ENCODE measurements at regions not wholly inside any gene's neighbourhood (a gene's known extent, or its start where the extent isn't known, plus 50 kb on each side); places are given as distances from the start of the nearest gene placed in this dataset.

DNA sequence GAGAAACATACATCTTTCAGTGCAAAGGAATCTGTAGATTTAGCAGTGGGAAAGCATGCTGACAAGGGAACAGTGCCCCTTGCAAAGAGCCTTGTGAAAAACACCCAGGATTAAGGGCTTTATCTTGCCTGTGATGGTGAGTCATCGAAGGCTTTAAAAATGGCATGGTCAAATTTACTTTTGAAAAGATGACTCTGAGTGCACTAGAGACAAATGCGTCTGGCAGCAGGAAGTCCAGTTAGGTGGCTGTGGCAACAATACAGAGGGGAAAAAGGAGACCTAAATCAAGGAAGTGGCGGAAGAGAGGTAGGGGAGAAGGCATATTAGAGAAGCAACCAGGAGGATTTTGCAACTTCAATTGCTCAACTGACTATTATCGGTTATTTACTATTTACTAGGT lies 472.6 kb upstream of the CPEB2 start:
- DNase-seq (ENCODE audit: low read depth, low spot score): no peak

DNA sequence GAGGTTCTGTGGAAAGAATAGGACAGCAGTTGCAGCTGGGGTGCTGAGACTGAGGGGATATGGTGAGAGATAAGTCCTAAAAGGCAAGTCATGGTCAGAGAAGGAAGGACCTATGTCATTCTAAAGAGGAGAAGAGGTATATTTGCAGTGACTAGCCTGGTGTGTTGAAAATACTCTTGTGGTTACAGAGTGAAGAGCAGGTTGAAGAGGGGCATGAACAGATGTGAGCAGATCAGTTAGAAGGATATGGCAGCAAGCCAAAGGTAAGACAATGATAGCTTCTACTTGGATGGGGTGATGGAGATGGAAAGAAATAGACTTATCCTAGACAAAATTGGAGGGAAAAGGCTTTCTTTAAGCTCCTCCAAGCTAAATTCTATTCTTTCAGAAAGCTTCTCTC lies 469.8 kb upstream of the CPEB2 start:
- no peak for DNase-seq (ENCODE audit: low read depth, low spot score)

DNA sequence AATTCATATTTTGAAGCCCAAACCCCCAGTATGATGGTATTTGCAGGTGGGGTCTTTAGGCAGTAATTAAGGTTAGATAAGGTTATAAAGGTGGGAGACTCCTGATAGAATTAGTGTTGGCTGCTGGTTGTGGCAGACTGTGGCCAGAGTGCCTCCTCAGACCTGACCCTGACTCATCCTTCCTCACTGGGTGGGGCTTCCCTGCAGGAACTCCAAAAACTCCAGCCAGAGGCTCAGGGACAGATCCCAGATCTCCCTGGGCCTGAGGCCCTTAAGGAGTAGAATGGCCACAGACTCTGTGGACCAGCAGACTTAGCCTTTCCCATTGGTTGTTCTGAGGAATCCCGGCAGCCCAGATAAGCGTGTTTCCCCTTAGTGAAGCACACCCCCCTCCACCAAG lies 463.0 kb upstream of the CPEB2 start:
- DNase-seq (ENCODE audit: low read depth, low spot score): no peak

DNA sequence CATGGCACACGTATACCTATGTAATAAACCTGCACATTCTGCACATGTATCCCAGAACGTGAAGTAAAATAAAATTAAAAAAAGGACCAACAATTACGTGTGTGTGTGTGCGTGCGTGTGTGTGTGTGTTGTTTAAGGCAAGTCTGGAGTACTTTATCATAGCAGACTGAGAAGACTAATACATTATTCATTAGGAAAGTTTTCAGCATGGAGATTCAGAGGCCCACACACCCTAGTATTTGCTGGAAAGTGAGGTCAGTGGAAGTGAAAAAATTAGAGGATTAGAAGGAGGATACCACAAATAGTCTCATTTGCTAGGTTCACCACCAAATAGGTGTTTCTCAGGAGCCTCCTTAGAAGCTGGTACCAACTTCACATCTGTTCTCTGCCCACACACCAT lies 457.1 kb upstream of the CPEB2 start:
- DNase-seq (ENCODE audit: low read depth, low spot score): no peak

DNA sequence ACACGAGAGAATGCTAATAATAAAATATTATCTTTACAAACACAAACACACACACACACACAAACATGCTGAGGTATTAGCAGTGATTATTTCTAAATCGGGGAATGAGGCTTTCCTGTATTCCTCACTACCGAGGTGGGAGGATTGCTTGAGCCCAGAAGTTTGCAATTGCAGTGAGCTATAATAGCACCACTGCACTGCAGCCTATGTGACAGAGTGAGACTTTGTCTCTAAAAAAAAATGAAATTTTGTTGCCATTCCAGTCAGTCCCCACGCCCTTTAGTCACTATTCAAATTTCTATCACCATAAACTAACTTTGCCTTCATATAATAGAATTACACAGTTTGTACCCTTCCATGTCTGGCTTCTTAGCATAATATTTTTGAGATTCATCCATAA lies 456.5 kb upstream of the CPEB2 start:
- no peak for DNase-seq (ENCODE audit: low read depth, low spot score)

DNA sequence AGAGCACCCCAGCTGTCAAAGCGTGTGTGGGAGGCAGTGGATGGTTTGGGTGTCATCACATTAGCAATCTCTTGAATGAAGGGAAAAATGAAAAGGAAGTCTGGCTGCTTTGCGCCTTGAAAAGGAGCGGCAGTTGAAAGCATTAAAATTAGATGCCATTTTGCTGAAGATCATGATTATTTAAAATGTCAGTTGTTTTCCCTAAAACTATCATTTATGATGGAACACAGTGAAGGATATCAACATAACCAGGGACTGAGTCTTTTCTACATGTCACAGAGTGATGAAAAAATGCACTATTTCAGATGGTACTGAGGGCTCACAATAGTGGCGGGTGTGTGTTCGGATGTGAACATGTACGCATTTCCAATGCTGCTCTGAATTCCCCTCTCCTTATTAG lies 450.2 kb upstream of the CPEB2 start:
- DNase-seq (ENCODE audit: low read depth, low spot score): no peak

DNA sequence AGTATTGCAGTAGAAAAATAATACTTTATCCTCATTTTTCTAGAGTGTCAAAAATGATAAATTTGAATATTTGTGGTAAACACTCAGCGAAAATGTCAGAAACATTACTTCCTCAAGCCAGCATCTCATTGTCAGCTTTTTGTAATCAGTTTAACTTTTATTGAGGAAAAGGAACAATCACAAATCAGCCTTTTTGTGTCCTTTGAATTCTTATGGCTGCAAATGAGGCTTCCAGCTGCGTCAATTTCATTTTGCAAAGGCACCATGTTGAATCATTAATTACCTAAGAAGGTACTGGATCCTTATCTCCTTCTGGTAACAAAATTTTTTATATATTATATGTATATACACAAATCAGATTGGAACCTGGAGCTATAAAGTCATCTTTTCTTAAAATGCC lies 442.6 kb upstream of the CPEB2 start:
- DNase-seq (ENCODE audit: low read depth, low spot score): no peak

DNA sequence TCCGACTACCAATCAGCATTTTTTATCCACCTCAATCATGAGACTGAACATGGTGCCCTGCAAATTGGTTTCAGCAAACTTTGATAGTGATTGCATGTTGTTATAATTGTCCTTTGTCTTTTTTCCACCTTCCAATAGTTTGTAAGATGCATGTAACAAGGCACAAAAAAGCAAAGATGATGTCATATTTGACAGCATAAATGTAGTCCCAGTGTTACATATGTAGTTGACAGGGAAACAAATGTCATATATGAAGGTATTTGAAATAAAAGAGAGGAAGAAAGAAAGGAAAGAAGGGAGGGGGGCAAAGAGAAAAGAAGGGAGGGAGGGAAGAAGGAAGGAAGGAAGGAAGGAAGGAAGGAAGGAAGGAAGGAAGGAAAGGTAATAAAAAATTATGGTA lies 441.7 kb upstream of the CPEB2 start:
- DNase-seq (ENCODE audit: low read depth, low spot score): no peak

DNA sequence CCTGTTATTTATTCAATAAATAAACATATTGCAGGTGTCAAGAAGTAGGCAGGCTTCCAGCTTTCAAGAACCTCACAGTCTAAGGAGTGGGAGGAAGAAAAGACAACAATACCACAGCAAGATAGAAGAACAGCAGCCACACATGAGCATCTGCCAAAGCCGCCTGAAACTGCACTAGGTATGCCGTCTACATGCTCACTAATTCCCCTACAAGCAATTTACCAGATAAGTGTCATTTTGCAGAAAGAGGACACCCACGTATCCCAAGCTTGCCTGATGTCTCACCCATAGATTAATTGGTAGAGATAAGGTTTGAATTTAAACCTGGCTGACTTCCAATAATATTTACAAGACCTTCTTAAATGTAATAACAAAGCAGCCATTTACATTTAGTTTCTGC lies 439.4 kb upstream of the CPEB2 start:
- DNase-seq (ENCODE audit: low read depth, low spot score): no peak

DNA sequence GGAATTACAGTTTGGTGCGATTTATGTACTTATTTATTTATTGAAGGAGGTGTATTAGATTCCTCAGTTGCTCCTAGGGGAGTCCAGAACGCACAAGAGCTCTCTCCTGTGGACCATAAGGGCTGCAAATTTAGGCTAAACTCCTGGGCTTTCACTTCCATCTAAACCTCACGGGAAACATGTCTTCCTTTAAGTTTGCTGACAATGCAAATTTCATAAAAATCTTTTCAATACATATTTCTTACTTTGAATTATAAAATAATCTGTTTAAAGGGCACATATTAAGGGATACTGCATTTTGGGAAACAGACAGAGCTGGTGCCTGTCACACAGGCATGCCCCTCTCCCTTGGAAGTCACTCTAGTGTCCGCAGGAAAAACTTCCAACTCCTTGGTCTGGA lies 438.0 kb upstream of the CPEB2 start:
- DNase-seq (ENCODE audit: low read depth, low spot score): no peak

DNA sequence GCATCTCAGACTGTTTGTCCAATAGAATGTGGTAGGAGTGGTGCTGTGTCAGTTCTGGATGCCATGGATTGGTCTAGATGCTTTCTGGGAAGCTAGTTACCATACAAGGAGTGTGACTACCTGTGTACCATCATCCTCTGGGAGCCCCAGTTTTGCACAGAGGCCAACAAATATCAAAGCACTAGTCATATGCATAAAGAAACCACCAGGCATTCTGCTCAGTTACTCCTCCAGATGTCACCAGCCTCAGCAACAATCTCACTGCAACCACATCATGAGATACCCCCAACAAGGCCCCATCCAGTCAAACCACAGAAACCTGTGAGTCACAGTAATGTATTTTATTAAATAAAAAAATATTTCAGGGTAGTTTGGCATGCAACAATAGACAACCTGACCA lies 435.8 kb upstream of the CPEB2 start:
- DNase-seq (ENCODE audit: low read depth, low spot score): no peak

DNA sequence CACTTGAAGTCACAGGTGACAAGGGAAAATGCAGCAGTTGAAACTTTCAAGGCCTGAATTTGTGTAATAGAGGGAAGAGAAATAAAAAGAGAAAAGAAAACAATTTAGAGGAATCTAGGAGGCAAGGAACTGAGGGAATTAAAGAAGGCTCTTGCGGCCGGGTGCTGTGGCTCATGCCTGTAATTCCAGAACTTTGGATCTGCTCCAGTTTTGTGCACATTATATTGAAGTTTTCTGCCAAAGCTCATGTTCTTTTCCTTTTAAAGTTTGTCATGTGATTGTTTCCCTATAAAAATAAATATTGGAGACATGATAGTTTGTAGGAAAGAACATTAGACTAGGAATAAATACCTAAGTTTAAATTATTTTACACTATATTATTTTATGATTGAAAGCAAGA lies 433.9 kb upstream of the CPEB2 start:
- DNase-seq (ENCODE audit: low read depth, low spot score): no peak

DNA sequence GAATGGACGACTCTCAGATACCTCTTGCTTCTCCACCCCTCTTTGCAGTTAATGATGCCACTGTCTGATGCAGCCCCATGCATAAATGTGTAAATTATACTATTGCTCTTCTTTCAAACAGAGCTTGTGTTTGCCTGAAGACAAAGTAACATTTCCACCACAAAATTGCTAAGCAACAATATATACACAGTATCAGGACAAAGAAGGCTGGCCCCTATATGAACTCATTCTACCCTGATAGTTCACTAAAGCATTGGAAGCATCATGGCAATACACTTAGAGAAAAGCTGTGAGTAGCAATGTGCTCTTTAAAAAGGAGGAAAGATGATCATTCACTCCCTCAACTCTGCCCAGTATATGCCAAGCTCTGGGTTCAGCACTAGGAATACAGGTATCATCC lies 427.0 kb upstream of the CPEB2 start:
- DNase-seq (ENCODE audit: low read depth, low spot score): no peak

DNA sequence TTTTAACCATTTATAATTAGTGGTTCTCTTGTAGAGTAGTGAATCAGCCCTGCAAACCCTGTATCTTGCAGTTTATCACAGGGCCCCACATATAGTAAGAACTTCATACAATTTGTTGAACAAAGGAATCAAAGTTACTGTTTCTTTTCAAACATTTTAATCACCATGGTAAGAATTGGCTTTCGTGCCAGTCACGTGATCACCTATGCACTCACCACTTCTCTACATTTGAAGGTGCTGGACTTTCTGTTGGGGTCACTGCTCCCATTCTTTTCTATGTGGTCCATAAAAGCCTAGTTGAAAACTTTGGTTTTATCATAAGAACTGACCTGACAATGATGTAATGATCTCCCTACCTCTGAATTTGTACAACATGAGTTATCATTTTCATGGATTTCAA lies 426.4 kb upstream of the CPEB2 start:
- no peak for DNase-seq (ENCODE audit: low read depth, low spot score)

DNA sequence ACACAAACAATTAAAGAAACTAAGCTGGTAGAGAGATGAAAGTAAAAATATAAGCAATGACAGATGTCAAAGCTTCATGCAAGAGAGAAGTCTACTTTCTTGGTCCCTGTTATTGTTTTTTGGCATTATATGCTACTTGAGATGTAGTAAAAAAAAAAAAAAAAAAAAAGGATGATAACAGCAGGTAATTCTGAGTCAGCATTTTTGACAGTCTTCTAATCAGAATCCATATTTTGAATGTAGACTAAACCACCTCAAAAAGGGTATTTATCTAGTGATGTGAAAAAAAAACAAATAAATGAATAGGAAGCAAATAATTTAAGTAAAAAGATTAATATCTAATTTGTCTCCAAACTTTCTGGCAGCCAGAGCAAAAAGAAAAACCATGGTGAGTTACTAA lies 422.2 kb upstream of the CPEB2 start:
- no peak for DNase-seq (ENCODE audit: low read depth, low spot score)

DNA sequence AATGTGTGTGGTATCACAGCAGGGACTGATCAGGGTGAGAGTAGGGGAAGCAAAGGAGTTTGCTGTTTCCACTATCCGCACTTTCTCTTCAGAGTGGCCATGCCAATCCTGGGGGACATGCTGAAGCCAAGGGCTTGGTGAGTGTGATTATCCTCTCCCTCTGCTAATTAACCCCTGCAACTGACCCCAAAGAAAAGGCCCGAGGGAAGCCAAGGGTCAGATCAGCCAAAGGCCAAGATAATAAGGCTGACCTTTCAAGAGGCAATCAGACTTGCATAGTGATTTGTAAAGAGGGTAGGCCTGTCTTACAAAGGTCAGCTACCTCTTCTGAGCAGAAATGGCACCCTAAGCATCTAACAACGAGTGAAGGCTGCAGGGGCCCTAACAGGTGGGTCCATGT lies 420.5 kb upstream of the CPEB2 start:
- no peak for DNase-seq (ENCODE audit: low read depth, low spot score)

DNA sequence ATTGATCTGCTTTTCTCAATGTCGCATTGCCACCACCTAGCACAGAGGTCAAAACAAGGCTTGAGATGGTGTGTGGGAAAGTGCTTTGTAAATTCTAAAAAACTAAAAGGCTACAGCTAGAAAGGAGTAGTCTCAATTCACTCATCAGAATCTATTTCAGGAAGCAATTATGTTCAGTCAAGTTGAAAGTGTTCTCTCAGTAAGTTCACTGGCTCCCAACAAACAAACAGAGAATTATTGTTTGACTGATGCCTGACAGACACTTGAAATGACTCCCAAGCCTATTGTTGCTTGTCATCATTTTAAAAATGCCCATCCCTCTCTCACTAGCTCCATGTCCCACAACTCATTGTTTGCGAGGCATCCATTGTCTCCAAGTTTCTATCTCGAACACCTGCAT lies 419.6 kb upstream of the CPEB2 start:
- no peak for DNase-seq (ENCODE audit: low read depth, low spot score)

DNA sequence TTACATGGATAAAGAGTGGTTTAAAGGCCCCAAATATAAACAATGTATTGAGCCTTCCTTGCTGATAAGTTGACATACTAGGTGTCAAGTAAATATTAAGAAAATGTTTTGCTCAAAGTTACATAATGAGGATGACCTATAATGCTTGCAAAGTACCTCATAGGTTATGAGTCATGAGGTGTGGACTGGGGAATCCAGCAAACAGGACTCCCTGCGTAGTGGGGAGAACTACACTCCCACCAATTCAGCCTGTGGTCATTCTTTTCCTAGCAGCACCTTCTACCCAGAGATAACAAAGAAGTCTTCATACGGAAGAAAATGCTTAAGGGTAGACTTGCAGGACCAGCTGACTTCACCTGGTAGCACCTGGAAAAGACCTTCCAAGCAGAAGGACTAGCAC lies 418.9 kb upstream of the CPEB2 start:
- no peak for DNase-seq (ENCODE audit: low read depth, low spot score)

DNA sequence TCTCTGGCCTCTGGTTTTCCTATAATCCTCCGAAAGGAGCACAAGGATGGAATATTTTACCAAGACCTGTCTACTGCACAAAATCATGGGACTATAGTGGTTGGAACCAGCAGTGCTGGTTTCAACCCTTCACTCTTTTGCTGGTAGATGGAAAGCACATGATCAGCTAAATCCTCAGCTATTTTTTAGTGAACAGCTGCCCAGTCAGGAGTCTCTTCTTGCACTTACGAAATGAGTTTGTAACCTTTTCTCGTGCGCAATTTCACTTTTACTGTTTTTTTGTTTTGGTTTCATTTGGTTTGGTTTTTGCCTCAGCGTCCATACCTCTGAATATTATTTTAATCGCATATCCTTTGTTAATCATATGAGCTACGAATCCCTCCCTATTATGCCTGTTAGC lies 418.5 kb upstream of the CPEB2 start:
- DNase-seq (ENCODE audit: low read depth, low spot score): no peak

DNA sequence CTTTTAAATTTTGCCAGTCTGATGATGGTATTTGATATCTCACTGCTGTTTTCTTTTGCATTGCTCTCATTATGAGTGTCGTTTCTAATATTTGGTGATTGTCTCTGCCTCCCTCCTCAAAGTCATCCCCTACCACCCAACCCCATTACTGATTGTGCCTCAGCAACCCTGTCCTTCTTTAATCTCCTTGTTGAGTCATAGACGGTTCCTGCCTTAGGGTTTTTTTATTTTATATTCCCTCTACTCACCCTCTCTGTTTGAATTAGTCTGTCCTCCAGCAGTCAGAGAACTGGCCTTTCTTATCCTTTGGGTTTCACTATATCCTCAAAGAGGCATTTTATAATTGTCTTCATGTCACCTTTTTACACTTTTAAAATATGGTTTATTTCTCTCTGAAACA lies 409.3 kb upstream of the CPEB2 start:
- no peak for DNase-seq (ENCODE audit: low read depth, low spot score)

DNA sequence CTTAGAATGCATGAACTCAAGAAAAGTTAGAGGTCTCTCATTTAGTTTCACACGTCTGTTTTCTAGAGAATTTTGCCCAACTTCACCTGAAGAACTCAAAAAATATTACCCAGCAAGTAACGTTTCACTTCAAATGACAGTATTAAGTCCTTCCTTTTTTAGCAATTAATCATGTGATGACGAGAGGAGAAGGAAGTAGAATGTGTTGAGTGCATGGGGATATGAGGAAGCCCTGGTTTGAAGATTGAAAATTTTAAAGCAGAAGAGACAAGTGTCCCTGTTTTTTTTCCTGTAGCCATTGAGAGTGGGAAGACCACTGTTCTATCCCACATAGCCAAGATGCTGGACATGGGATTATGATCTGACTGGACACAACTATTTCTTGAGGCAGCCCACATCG lies 406.3 kb upstream of the CPEB2 start:
- DNase-seq (ENCODE audit: low read depth, low spot score): no peak

DNA sequence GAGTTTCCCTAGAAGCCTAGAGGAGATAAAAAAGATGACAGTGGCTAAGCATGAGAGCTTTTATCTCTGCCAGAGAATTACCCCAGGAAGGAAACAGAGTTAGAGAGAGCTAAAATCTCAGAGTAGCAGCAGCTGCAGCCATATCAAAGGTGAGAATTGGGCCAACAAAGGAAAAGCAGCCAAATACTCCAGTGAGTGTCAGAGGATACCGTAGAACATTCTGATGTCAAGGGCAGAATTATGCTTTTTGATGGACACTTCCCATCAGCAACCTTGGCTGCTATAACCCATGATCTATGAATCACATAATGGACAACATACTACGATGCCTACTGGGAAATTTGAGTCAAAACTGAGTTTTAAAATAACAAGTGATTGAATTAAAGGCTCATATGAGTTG lies 405.8 kb upstream of the CPEB2 start:
- DNase-seq (ENCODE audit: low read depth, low spot score): no peak

DNA sequence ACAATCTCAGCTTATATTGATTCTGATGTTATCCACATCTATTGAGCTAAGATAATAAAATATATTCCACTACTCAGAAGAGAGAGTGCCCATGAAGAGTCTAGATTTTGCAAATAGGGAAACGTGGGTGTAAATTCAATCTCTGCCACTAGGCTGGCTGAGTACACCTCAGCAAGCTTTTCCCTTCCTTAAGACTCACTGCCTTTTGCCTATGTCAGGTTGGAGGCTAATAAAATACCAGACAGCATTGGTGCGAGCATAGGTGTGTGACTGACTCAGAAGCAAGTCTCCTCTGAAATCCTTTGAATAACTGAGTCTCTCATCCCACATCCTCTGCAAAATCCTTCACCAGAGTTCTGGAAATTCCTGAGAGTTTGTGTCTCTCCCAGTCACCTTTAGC lies 405.4 kb upstream of the CPEB2 start:
- DNase-seq (ENCODE audit: low read depth, low spot score): no peak

DNA sequence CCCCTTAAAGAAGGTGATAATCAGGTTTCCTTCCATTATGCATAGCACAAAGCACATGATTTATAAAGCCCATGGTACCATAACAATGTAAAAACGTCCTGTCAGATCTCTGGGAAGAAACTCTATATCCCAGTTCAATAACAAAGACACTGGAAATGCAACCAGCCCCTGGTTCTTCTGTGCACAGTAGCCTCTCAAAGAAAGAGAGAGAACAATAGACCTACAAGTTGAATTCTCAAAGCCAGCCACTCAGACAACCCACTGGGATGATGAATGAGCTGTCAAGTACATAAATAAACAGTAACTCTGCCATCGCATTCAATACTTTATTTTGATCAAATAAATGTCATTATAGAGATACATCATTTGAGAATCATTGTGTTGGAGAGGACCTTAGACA lies 400.1 kb upstream of the CPEB2 start:
- no peak for DNase-seq (ENCODE audit: low read depth, low spot score)

DNA sequence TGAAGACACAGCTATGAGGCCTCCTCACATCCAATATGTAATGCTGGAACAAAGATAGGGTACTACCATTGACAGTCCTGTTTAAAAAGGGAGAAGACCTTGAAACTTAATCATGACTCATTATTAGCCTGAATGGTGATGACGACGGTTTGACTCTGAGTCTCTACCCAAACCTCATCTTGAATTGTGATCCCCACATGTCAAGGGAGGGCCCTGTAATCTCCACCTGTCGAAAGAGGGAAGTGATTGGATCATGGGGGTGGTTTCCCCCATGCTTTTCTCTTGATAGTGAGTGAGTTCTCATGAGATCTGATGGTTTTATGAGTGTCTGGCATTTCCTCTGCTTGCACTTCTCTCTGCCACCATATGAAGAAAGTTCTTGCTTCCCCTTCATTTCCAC lies 395.3 kb upstream of the CPEB2 start:
- DNase-seq (ENCODE audit: low read depth, low spot score): no peak
